ENCODE measurements at regions not wholly inside any gene's neighbourhood (a gene's known extent, or its start where the extent isn't known, plus 50 kb on each side); places are given as distances from the start of the nearest gene placed in this dataset.

GRCh38 chr6:1175877-1176276 lies 136.0 kb upstream of the FOXQ1 start:
- TF ChIP-seq CTCF (IDR thresholded peaks at IDR 0.05; ENCODE audit: insufficient read depth, low read length) (no peak), REST (IDR thresholded peaks at IDR 0.05; ENCODE audit: insufficient replicate concordance, low read depth) (no peak)

Measured in HL-60 (cell line).